B cell (primary cell): ENCODE measurements at regions not wholly inside any gene's neighbourhood (a gene's known extent, or its start where the extent isn't known, plus 50 kb on each side); places are given as distances from the start of the nearest gene placed in this dataset.

ENCODE experiments used
- ATAC-seq: fragments of 200-7000 bp; cut with Tn5 transposase; one replicate; pipeline ENCODE4 v1.10.0; 2021; ENCODE audit warnings: low read depth, mild to moderate bottlenecking, moderate number of reproducible peaks, moderate library complexity
- CTCF ChIA-PET: fragments of 350-600 bp; sonication (Branson Sonifier 250); formaldehyde crosslinking; loops from one replicate; lab custom pipeline; 2021; ENCODE audit warnings: antibody characterized with exemption, inconsistent platforms; lab: Charles Lee
- POLR2A ChIA-PET: fragments of 350-600 bp; sonication (Branson Sonifier 250); formaldehyde crosslinking; loops from one replicate; lab custom pipeline; 2021; ENCODE audit warnings: antibody characterized with exemption; lab: Charles Lee
- DNase-seq: peaks from one replicate; pipeline ENCODE4 v3.0.0; 2013
- H2AFZ ChIP-seq: 2 replicates; pipeline ENCODE4 v1.6.1; 2012; ENCODE audit warnings: mild to moderate bottlenecking, low read depth, low read length; ENCODE audit not compliant: insufficient read depth, poor library complexity, severe bottlenecking
- H3K27ac ChIP-seq, 2 donors: 1 replicate in 1 of 2; 2 replicates in 1 of 2; pipeline ENCODE4 v1.5.1; 2012 to 2013; ENCODE audit warnings: low read length in 2 of 2, mild to moderate bottlenecking in 2 of 2, moderate library complexity in 1 of 2
- H3K27me3 ChIP-seq, 4 experiments: fragments of 200-600 bp in 1 of 4; sonication (generic) in 1 of 4; replicated peaks in 1 of 4; 1 replicate in 2 of 4; 2 replicates in 2 of 4; pipeline versions ENCODE4 v1.6.1 to v1.7.0; 2013 to 2016; ENCODE audit warnings: low read length in 3 of 4, mild to moderate bottlenecking in 2 of 4, mixed read lengths in 1 of 4, moderate library complexity in 1 of 4; ENCODE audit not compliant: insufficient read depth in 4 of 4, control insufficient read depth in 3 of 4; ENCODE audit errors: control extremely low read depth in 1 of 4
- H3K36me3 ChIP-seq, 2 experiments: replicated peaks in 1 of 2; 1 replicate in 1 of 2; 2 replicates in 1 of 2; pipeline versions ENCODE4 v1.6.1 to v1.7.1; 2013; ENCODE audit warnings: low read length in 1 of 2; ENCODE audit not compliant: insufficient read depth in 2 of 2, control insufficient read depth in 1 of 2; ENCODE audit errors: control extremely low read depth in 1 of 2, extremely low read depth in 1 of 2
- H3K4me1 ChIP-seq, 2 donors: fragments of 200-600 bp in 1 of 2; sonication (generic) in 1 of 2; 1 replicate in 1 of 2; 2 replicates in 1 of 2; pipeline versions ENCODE4 v1.5.1 to v1.6.1; 2013 to 2017; ENCODE audit warnings: low read length in 2 of 2; ENCODE audit not compliant: control insufficient read depth in 2 of 2, insufficient read depth in 2 of 2
- H3K4me2 ChIP-seq: replicated peaks from 2 replicates; pipeline ENCODE3; 2012; ENCODE audit warnings: mild to moderate bottlenecking, low read depth, low read length; ENCODE audit not compliant: poor library complexity, severe bottlenecking
- H3K4me3 ChIP-seq, 5 experiments: fragments of 200-600 bp in 1 of 5; sonication (generic) in 1 of 5; 1 replicate in 3 of 5; 2 replicates in 2 of 5; pipeline versions ENCODE4 v1.5.1 to v1.7.0; 2011 to 2016; ENCODE audit warnings: low read length in 4 of 5, mild to moderate bottlenecking in 4 of 5, low read depth in 2 of 5, control low read depth in 1 of 5, moderate library complexity in 1 of 5; ENCODE audit not compliant: insufficient read depth in 1 of 5; ENCODE audit errors: control extremely low read depth in 1 of 5, extremely low read depth in 1 of 5
- H3K79me2 ChIP-seq: fragments of 200-600 bp; sonication (generic); one replicate; pipeline ENCODE4 v1.6.0; 2016; ENCODE audit warnings: low read length; ENCODE audit not compliant: control insufficient read depth, insufficient read depth
- H3K9ac ChIP-seq: fragments of 200-600 bp; sonication (generic); 2 replicates; pipeline ENCODE4 v1.6.1; 2017; ENCODE audit warnings: mild to moderate bottlenecking, low read length, moderate library complexity
- H3K9me3 ChIP-seq, 3 donors: one replicate each; pipeline versions ENCODE4 v1.6.1 to v1.7.1; 2013; ENCODE audit warnings: low read length in 2 of 3; ENCODE audit not compliant: control insufficient read depth in 2 of 3, insufficient read depth in 1 of 3; ENCODE audit errors: control extremely low read depth in 1 of 3
- H4K20me1 ChIP-seq: 2 replicates; pipeline ENCODE4 v1.6.0; 2012; ENCODE audit warnings: mild to moderate bottlenecking, low read length; ENCODE audit not compliant: insufficient read depth, control insufficient read depth, poor library complexity, severe bottlenecking
- H3K27ac Mint-ChIP-seq: one replicate; pipeline ENCODE4 v1.8.0; 2021; ENCODE audit warnings: mixed read lengths
- H3K27me3 Mint-ChIP-seq: one replicate; pipeline ENCODE4 v1.8.0; 2021; ENCODE audit warnings: mixed read lengths
- H3K4me1 Mint-ChIP-seq: one replicate; pipeline ENCODE4 v1.8.0; 2021; ENCODE audit warnings: mixed read lengths
- H3K4me3 Mint-ChIP-seq: one replicate; pipeline ENCODE4 v1.8.0; 2021; ENCODE audit warnings: mixed read lengths
- H3K9me3 Mint-ChIP-seq: one replicate; pipeline ENCODE4 v1.8.0; 2022; ENCODE audit warnings: mixed read lengths; ENCODE audit not compliant: insufficient read depth
- EZH2 ChIP-seq: IDR thresholded peaks from 2 replicates; pipeline ENCODE4 v1.6.1; 2012; ENCODE audit warnings: borderline replicate concordance, low read depth, mild to moderate bottlenecking, moderate library complexity, low read length; ENCODE audit not compliant: insufficient read depth, poor library complexity, severe bottlenecking
- WGBS: methylation state at CpG from one replicate; pipeline ENCODE4 v1.1.5; 2013; ENCODE audit warnings: missing lambda C conversion rate; ENCODE audit not compliant: insufficient coverage; 5-methylcytosine and 5-hydroxymethylcytosine counted together
- intact Hi-C: fragments of 100-400 bp; cut with micrococcal nuclease; formaldehyde crosslinking; loops from one replicate; pipeline ENCODE4 v1.10.0; 2022
- TF ChIP-seq, protein P1 (sequence below): fragments of 200-600 bp; IDR thresholded peaks from one replicate; pipeline ENCODE4 v1.8.0; 2022; ENCODE audit warnings: antibody characterized with exemption, mild to moderate bottlenecking

DNA sequence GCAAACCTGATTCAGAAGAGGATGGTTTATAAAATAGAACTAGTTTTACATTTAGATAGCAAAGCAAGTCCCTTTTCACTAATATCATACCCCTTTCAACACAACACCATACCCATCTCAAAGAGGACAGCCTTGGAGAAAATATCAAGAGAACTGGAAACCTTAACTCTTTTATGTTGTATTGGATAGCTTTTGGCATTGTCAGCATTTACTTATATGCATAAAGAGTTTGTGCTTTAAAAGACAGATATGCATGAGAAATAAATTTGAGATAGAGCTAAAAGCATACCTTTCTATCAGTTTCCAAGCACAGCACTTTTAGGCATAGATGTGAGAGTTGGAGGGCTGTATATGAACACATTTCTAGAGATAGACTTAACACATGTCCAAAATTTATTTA is 799.3 kb upstream of the ACO1 start:
- ChIA-PET POLR2A (no interaction called here), CTCF (no interaction called here)
- Histone ChIP-seq H3K4me3 (no peak overlapping the region), H3K36me3 (no peaks in the 10 kb centered on the region), H3K9ac (no peak overlapping the region), H3K27ac (no peak overlapping the region), H3K4me1 (no peaks in the 10 kb centered on the region), H3K79me2 (no peaks in the 10 kb centered on the region), H3K9me3 (no peaks in the 10 kb centered on the region), H2AFZ (no peak overlapping the region), H3K4me2 (no peak overlapping the region), H3K27me3 (no peaks in the 10 kb centered on the region), H4K20me1 (no peaks in the 10 kb centered on the region)
- no peaks in the 10 kb centered on the region for H3K9me3 Mint-ChIP-seq
- TF ChIP-seq, protein P1, sequence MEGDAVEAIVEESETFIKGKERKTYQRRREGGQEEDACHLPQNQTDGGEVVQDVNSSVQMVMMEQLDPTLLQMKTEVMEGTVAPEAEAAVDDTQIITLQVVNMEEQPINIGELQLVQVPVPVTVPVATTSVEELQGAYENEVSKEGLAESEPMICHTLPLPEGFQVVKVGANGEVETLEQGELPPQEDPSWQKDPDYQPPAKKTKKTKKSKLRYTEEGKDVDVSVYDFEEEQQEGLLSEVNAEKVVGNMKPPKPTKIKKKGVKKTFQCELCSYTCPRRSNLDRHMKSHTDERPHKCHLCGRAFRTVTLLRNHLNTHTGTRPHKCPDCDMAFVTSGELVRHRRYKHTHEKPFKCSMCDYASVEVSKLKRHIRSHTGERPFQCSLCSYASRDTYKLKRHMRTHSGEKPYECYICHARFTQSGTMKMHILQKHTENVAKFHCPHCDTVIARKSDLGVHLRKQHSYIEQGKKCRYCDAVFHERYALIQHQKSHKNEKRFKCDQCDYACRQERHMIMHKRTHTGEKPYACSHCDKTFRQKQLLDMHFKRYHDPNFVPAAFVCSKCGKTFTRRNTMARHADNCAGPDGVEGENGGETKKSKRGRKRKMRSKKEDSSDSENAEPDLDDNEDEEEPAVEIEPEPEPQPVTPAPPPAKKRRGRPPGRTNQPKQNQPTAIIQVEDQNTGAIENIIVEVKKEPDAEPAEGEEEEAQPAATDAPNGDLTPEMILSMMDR = no peak
- TF ChIP-seq EZH2 = no peak
- no peak for ATAC-seq
- intact Hi-C loops = no loop called here
- H3K27ac Mint-ChIP-seq = no peak overlapping the region
- H3K4me1 Mint-ChIP-seq = no peaks in the 10 kb centered on the region
- no peaks in the 10 kb centered on the region for H3K27me3 Mint-ChIP-seq
- DNase-seq = no peak
- H3K4me3 Mint-ChIP-seq = no peak overlapping the region

DNA sequence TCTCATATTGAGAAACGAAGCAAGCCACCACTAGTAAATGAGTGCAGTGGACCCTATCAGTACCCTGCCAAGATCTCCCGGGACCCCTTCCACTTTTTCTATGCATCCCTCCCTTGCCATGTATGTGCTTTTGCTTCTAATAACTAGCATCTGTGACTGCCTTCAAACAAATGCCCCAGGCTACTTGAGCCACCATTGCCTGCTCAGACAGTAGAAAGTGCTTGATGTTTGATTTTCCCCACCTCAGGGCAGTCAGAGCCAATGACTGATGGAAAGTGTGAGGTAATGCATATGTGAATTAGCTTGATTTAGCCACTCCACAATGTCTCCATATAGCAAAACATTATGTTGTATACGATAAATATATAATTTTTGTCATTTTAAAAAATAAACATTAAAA is 797.3 kb upstream of the ACO1 start:
- no peak for DNase-seq
- Histone ChIP-seq H2AFZ (no peak overlapping the region), H3K4me1 (no peaks in the 10 kb centered on the region), H3K9ac (no peak overlapping the region), H3K79me2 (no peaks in the 10 kb centered on the region), H3K4me2 (no peak overlapping the region), H3K27ac (no peak overlapping the region), H3K9me3 (no peaks in the 10 kb centered on the region), H3K27me3 (no peaks in the 10 kb centered on the region), H3K4me3 (no peak overlapping the region), H4K20me1 (no peaks in the 10 kb centered on the region), H3K36me3 (no peaks in the 10 kb centered on the region)
- no peak overlapping the region for H3K4me3 Mint-ChIP-seq
- TF ChIP-seq EZH2 = no peak
- TF ChIP-seq, protein P1 = no peak
- intact Hi-C loops = no loop called here
- no peaks in the 10 kb centered on the region for H3K27me3 Mint-ChIP-seq
- no peaks in the 10 kb centered on the region for H3K9me3 Mint-ChIP-seq
- POLR2A ChIA-PET = no interaction called here
- H3K4me1 Mint-ChIP-seq = no peaks in the 10 kb centered on the region
- ATAC-seq = no peak
- 80% methylated on average over 1 of the region's 3 CpGs for WGBS
- CTCF ChIA-PET = no interaction called here
- no peak overlapping the region for H3K27ac Mint-ChIP-seq
